GM12875 (cell line): ENCODE measurements at regions not wholly inside any gene's neighbourhood (a gene's known extent, or its start where the extent isn't known, plus 50 kb on each side); places are given as distances from the start of the nearest gene placed in this dataset.
"Not testable (repeated sequence)": the region's sequence is repeated elsewhere in the genome, so short reads cannot be mapped to it uniquely, and the experiment has no call there.

Source experiments
- H3K4me3 ChIP-seq: one replicate; pipeline ENCODE4 v1.5.1; 2011; ENCODE audit warnings: low read depth, low read length, control low read depth
- TF ChIP-seq, protein P1 (sequence below): IDR thresholded peaks from 2 replicates; pipeline ENCODE4 v1.5.1; 2011; ENCODE audit warnings: low read depth, mild to moderate bottlenecking, control low read depth, inconsistent platforms, low read length, moderate library complexity, borderline replicate concordance; ENCODE audit not compliant: insufficient read depth

DNA sequence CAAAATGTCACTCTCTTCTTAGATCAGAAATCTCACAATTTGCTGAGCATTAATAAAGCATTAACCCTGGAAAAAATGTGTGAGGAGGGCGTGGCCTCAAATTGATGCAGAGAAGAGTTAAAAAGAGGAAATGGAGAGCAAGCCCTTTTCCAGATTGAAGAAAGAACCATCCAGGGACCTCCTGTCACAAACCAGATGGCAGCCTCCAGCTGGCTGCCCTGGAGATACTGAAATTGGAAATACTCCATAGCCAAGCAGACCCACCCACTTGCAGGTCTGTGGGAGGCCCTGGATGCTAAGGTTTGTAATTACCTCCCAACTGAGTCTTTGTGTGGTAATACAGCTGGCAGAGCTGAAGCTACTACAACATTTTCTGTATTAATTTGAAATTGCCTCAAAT, 214.9 kb downstream of the IL20RB start:
- H3K4me3 ChIP-seq: no peak overlapping the region
- TF ChIP-seq, protein P1, sequence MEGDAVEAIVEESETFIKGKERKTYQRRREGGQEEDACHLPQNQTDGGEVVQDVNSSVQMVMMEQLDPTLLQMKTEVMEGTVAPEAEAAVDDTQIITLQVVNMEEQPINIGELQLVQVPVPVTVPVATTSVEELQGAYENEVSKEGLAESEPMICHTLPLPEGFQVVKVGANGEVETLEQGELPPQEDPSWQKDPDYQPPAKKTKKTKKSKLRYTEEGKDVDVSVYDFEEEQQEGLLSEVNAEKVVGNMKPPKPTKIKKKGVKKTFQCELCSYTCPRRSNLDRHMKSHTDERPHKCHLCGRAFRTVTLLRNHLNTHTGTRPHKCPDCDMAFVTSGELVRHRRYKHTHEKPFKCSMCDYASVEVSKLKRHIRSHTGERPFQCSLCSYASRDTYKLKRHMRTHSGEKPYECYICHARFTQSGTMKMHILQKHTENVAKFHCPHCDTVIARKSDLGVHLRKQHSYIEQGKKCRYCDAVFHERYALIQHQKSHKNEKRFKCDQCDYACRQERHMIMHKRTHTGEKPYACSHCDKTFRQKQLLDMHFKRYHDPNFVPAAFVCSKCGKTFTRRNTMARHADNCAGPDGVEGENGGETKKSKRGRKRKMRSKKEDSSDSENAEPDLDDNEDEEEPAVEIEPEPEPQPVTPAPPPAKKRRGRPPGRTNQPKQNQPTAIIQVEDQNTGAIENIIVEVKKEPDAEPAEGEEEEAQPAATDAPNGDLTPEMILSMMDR: no peak

DNA sequence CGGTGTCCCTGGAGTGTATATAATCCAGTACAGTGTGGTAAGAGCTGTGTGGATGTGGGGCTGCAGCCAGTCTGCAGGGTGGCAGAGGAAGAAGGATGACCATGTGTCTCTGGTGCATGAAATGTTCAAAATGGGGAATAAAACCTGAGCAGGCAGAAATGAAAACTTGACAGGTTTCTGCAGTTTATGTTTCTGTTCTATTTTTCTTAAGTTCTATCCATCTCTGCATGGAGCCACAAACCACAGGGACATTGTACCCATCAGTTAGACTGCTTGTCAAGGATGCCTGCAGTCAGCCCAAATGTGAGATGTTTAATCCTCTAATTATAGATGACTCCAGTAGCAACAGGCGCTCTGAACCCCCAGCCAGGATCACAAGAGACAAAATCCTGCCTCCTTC, 216.7 kb downstream of the IL20RB start:
- TF ChIP-seq, protein P1: no peak
- H3K4me3 ChIP-seq: no peak overlapping the region

DNA sequence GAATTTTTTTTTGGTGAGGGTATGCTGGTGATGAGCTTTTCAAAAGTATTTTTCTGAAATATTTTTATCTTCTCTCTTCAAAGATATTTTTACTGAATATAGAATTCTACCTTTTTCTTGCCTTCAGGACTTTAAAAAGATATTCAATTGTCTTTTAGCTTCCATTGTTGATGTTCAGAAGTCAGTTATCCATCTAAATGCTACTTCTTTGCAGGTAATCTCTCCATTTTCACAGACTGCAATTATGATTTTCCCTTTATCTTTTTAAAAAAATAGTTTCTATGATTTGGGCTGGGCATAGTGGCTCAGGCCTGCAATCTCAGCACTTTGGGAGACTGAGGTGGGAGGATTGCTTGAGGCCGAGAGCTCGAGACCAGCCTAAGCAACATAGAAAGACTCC, 222.4 kb downstream of the IL20RB start:
- TF ChIP-seq, protein P1: no peak
- H3K4me3 ChIP-seq: no peak overlapping the region

DNA sequence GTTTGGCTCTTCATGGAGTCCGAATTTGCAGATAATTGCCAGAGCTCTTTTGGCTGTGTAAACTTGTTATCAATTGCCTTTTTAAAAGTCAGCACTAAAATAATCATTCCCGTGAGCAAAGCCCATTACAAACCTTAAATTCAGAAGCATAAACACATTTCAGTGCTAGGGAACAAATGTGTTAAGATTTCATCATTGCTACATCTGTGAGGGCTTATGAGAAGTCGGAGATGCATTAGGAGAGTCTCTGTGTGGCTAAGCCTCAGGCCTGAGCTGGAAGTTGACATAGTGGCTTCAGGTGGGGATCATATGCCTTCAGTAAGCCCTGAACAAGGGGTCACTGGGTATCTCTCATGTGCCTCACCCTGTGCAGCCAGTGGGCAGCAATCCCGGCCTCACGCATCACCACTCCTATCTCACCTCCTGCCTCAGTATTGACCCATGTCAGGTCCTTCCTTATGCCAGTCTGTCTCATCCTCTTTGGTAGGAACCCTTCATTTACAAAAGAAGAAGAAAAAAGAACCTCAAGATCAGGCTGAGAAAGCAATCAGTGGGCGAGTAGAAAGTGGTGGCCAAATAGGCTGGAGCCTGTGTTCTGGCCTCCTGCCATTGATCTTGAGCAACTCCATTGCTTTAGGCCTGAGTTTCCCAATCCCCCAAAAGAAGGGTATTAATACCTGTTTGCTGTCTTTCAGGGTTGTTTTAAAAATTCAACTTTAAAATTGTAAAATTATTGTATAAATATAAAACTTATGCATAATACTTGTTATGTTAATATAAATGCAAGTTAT, 233.5 kb downstream of the IL20RB start:
- TF ChIP-seq, protein P1: no peak

DNA sequence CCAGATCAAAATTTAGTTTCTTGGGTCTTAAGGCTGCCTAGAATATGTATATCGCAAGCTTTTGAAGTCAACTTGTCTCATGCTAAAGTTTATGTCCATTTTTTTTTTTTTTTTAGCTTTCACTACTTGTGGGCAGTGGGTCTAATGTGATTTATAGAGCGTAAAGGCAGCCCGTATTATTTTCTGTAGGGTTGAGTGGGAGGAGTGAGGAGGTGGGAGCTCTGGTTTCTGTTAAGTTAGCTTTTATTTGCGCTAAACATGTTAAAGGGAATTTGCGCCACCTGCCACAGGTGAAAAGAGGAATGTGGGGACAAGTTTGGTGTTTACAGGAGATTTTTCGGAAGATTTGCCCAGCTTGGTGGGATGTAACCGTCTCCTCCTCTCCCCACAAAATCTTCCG, 234.2 kb downstream of the IL20RB start:
- TF ChIP-seq, protein P1: no peak
- no peak overlapping the region for H3K4me3 ChIP-seq

More for the DNA sequence above, 233.5 kb downstream of the IL20RB start:
- no peak overlapping the region for H3K4me3 ChIP-seq

DNA sequence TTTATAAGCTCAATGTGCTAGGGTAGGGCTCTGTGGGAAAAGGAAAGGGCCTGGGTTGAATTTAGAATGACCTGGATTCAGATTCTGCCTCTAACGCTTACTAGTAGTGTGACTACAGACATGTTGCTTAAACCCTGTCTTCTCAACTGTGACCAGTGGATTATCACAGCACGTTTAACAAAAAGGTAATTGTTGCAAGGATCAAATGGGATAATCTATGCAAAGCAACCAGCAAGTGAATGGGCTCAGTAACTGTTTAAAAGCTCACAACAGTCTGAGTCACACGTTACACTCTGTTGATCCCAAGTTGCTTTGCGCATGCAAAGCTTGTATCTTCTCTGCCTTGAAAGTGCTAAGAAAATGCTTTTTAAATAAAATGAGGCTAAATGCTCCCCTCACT, 236.5 kb downstream of the IL20RB start:
- H3K4me3 ChIP-seq: no peak overlapping the region
- TF ChIP-seq, protein P1: no peak

DNA sequence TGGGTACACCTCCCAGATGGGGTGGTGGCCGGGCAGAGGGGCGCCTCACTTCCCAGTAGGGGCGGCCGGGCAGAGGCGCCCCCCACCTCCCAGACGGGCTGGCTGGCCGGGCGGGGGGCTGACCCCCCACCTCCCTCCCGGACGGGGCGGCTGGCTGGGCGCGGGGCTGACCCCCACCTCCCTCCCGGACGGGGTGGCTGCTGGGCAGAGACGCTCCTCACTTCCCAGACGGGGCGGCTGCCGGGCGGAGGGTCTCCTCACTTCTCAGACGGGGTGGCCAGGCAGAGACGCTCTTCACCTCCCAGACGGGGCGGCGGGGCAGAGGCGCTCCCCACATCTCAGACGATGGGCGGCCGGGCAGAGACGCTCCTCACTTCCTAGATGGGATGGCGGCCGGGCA, 240.6 kb downstream of the IL20RB start:
- not testable (repeated sequence) for H3K4me3 ChIP-seq
